Duodenal mucosa (tissue), 2 donors: ENCODE measurements at regions not wholly inside any gene's neighbourhood (a gene's known extent, or its start where the extent isn't known, plus 50 kb on each side); places are given as distances from the start of the nearest gene placed in this dataset.

Experiments
- H3K27ac ChIP-seq: one replicate; pipeline ENCODE4 v1.7.0; 2013; ENCODE audit warnings: low read depth, low read length
- H3K27me3 ChIP-seq, 2 donors: one replicate each; pipeline ENCODE4 v1.7.0; 2013; ENCODE audit warnings: low read length in 2 of 2, control low read depth in 1 of 2; ENCODE audit not compliant: insufficient read depth in 2 of 2, control insufficient read depth in 1 of 2
- H3K36me3 ChIP-seq, 2 donors: one replicate each; pipeline ENCODE4 v1.7.0; 2013; ENCODE audit warnings: low read length in 2 of 2, control low read depth in 1 of 2; ENCODE audit not compliant: insufficient read depth in 2 of 2, control insufficient read depth in 1 of 2
- H3K4me1 ChIP-seq, 2 donors: one replicate each; pipeline ENCODE4 v1.7.0; 2013; ENCODE audit warnings: low read length in 2 of 2, control low read depth in 1 of 2; ENCODE audit not compliant: insufficient read depth in 2 of 2, control insufficient read depth in 1 of 2
- H3K4me3 ChIP-seq, 2 donors: one replicate each; pipeline ENCODE4 v1.7.0; 2013; ENCODE audit warnings: low read length in 2 of 2, low read depth in 1 of 2
- H3K9ac ChIP-seq, 2 donors: one replicate each; pipeline ENCODE4 v1.7.0; 2013; ENCODE audit warnings: low read length in 2 of 2, low read depth in 1 of 2
- H3K9me3 ChIP-seq, 2 donors: one replicate each; pipeline ENCODE4 v1.7.0; 2013; ENCODE audit warnings: low read length in 2 of 2, control low read depth in 1 of 2; ENCODE audit not compliant: control insufficient read depth in 1 of 2

DNA sequence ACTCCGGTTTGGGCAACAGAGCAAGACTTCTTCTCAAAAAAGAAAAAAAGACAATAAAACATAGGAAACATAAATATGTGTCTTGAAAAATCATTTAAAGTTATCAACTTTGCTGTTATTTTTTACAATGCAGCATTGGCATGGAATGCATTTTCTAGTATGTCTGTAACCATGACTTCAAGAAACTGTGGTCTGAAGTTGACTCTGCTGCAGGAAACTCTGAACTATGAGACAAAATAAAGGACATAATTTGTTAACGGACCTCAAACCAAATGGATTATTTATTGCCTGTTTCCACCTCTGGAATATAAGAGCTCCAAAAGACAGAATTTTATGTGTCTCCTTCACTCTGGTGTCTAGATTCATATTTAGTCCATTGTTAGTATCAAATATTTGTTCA lies 79.1 kb downstream of the TRIB2 start:
- H3K36me3 ChIP-seq: no peaks in the 10 kb centered on the region
- H3K4me3 ChIP-seq: no peak overlapping the region
- H3K27me3 ChIP-seq: no peaks in the 10 kb centered on the region
- no peak overlapping the region for H3K27ac ChIP-seq
- H3K9ac ChIP-seq: no peak overlapping the region
- H3K4me1 ChIP-seq: no peaks in the 10 kb centered on the region
- no peaks in the 10 kb centered on the region for H3K9me3 ChIP-seq

GRCh38 chr2:12796657-12797056 lies 79.9 kb downstream of the TRIB2 start:
- no peaks in the 10 kb centered on the region for H3K27me3 ChIP-seq
- H3K27ac ChIP-seq: no peak overlapping the region
- peaks cover 0 to under 1% of the 10 kb centered on the region in 2 donors for H3K9me3 ChIP-seq
- H3K4me1 ChIP-seq: no peaks in the 10 kb centered on the region
- no peak overlapping the region for H3K9ac ChIP-seq
- H3K4me3 ChIP-seq: no peak overlapping the region
- no peaks in the 10 kb centered on the region for H3K36me3 ChIP-seq

- Histone ChIP-seq H3K9me3 (peaks cover 0 to 7% of the 10 kb centered on the region in 2 donors), H3K9ac (no peak overlapping the region), H3K27me3 (no peaks in the 10 kb centered on the region), H3K27ac (no peak overlapping the region), H3K4me3 (no peak overlapping the region), H3K36me3 (no peaks in the 10 kb centered on the region), H3K4me1 (no peaks in the 10 kb centered on the region)
Measured at GRCh38 chr2:12797815-12798214, 81.1 kb downstream of the TRIB2 start.

DNA sequence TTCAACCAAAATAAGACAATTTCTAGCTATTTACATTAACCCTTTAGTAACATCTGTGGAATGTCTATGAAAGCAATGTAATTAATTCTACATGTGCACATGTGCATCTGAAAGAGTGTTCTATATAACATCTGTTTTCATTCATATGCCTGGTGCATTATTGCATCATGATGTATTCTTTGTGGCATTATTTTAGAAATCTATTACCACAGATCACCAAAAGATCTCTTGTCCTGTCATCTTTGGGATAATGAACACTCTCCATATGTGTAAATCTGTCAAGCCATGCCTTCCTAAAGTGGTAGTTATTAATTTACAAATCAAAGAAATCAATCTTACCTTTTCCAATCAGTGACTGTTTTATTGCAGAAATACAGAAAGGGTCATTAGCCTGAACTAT lies 86.9 kb downstream of the TRIB2 start:
- peaks cover 0 to 7% of the 10 kb centered on the region in 2 donors for H3K9me3 ChIP-seq
- no peaks in the 10 kb centered on the region for H3K4me1 ChIP-seq
- no peak overlapping the region for H3K4me3 ChIP-seq
- no peaks in the 10 kb centered on the region for H3K27me3 ChIP-seq
- H3K27ac ChIP-seq: no peak overlapping the region
- H3K36me3 ChIP-seq: no peaks in the 10 kb centered on the region
- H3K9ac ChIP-seq: no peak overlapping the region

- peaks cover 0 to 7% of the 10 kb centered on the region in 2 donors for H3K9me3 ChIP-seq
- H3K9ac ChIP-seq: no peak overlapping the region
- no peak overlapping the region for H3K27ac ChIP-seq
- H3K4me1 ChIP-seq: no peaks in the 10 kb centered on the region
- no peaks in the 10 kb centered on the region for H3K36me3 ChIP-seq
- no peaks in the 10 kb centered on the region for H3K27me3 ChIP-seq
- no peak overlapping the region for H3K4me3 ChIP-seq
Measured at GRCh38 chr2:12804091-12804856, 87.5 kb downstream of the TRIB2 start.

DNA sequence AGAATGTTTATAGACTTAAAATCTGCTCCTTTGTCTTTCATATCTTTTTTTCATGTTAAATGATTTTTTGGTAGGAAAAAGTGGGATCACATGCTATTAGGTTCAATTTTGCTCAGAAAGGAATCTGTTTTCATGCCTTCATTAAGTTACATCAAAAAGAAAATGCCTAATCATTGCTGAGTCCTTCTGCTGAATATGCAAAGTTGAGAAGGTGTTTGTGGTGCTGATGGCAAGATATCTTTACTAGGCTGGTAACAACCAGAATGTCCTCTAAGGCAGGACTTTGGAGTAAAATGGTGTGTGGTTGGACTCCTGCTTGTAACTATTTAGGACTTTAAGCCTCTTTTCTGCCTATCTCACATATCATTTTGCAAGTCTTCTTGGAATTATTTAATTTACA lies 88.3 kb downstream of the TRIB2 start:
- Histone ChIP-seq H3K36me3 (no peaks in the 10 kb centered on the region), H3K27me3 (no peaks in the 10 kb centered on the region), H3K27ac (no peak overlapping the region), H3K9me3 (peaks cover 0 to 7% of the 10 kb centered on the region in 2 donors), H3K9ac (no peak overlapping the region), H3K4me1 (no peaks in the 10 kb centered on the region), H3K4me3 (no peak overlapping the region)

DNA sequence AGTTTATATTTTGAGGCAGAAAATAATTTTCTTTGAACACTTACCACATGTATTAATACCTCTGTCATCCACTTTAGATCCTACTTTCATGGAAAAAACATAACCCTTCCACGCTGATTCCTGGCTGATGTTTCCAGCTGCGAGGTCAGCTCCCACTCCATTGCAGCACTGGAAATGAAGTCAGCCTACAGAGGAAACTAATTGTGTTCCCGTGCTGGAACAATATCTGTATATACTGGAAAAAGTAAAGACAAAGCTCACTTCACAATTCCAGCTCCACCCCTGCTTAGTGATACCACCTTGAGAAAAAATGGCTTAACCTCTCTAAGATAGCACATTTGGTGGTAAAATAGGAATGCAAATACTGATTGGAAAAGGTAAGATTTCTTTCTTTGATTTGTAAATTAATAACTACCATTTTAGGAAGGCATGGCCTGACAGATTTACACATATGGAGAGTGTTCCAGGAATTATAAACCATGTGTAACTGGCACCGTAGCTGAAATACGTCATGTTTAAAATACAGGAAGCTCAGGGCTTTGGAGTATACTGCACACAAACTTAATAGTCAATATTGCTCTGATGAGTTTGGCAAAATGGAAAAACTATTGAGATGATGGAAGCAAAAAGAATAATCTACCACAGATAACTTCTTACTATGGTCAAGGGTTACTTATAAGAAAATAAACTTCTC lies 90.0 kb downstream of the TRIB2 start:
- Histone ChIP-seq H3K36me3 (no peaks in the 10 kb centered on the region), H3K27ac (no peak overlapping the region), H3K4me3 (no peak overlapping the region), H3K4me1 (no peaks in the 10 kb centered on the region), H3K27me3 (no peaks in the 10 kb centered on the region), H3K9ac (no peak overlapping the region), H3K9me3 (peaks cover 0 to 7% of the 10 kb centered on the region in 2 donors)

GRCh38 chr2:12807907-12808810 lies 91.4 kb downstream of the TRIB2 start:
- H3K27ac ChIP-seq: no peak overlapping the region
- H3K27me3 ChIP-seq: no peaks in the 10 kb centered on the region
- no peaks in the 10 kb centered on the region for H3K36me3 ChIP-seq
- no peaks in the 10 kb centered on the region for H3K4me1 ChIP-seq
- H3K4me3 ChIP-seq: no peak overlapping the region
- no peak overlapping the region for H3K9ac ChIP-seq
- H3K9me3 ChIP-seq: no peaks in the 10 kb centered on the region

DNA sequence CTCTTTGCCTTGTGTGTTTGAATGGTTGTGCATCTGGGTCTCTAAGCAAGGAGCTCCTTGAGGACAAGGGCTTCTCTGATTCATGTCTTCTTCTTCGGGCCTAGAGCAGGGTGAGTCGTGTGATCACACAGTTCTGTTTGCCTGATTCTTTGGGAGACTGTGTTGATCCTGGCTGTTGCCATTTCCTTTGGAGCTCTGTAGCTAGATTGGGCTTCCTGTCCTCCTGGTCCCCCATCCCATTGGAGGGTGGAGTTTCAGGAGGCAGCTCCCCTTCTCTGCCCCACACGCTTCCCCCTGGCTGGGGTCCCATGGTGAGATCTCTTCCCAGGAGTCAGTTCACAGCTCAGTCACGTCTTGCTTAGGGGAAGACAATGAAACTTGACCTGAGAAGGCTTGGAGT lies 92.8 kb downstream of the TRIB2 start:
- H3K27me3 ChIP-seq: no peaks in the 10 kb centered on the region
- no peak overlapping the region for H3K4me3 ChIP-seq
- H3K36me3 ChIP-seq: no peaks in the 10 kb centered on the region
- H3K4me1 ChIP-seq: no peaks in the 10 kb centered on the region
- H3K27ac ChIP-seq: no peak overlapping the region
- no peak overlapping the region for H3K9ac ChIP-seq
- no peaks in the 10 kb centered on the region for H3K9me3 ChIP-seq

DNA sequence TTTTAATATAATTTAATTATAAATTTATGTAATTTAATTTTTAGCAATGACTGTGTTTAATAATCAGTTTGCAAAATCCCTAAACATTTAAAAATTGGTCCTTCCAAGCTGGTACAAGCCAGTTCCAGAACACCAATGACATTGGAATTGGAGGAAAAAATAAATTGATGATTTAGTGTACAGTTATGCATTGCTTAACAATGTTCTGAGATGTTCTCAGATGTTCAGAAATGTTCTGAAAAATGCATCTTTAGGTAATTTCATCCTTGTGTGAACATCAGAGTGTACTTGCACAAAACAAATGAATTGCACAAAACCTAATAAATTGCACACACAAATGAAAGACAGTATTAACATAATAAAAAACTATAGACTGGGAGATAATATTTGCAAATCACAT lies 95.2 kb downstream of the TRIB2 start:
- Histone ChIP-seq H3K27ac (no peak overlapping the region), H3K9ac (no peak overlapping the region), H3K36me3 (no peaks in the 10 kb centered on the region), H3K9me3 (no peaks in the 10 kb centered on the region), H3K4me3 (no peak overlapping the region), H3K27me3 (no peaks in the 10 kb centered on the region), H3K4me1 (no peaks in the 10 kb centered on the region)
